Upper lobe of left lung (tissue), 6 donors: ENCODE measurements at regions not wholly inside any gene's neighbourhood (a gene's known extent, or its start where the extent isn't known, plus 50 kb on each side); places are given as distances from the start of the nearest gene placed in this dataset.
A peak's percentile ranks its signal among the peaks of the same experiment; 100 is the strongest.

ENCODE experiments used
- ATAC-seq, 2 donors: fragments of 200-7000 bp; cut with Tn5 transposase; one replicate each; pipeline ENCODE4 v1.9.1; 2022; ENCODE audit warnings: mild to moderate bottlenecking in 2 of 2, moderate library complexity in 2 of 2; ENCODE audit not compliant: low FRiP score in 2 of 2
- DNase-seq, 2 donors: peaks; one replicate each; pipeline ENCODE4 v3.0.0-alpha.2; 2019 to 2020
- H3K27ac ChIP-seq, 4 donors: fragments of 200-600 bp; sonication (generic); one replicate each; pipeline ENCODE4 v1.5.1; 2016 to 2019
- H3K27me3 ChIP-seq, 4 donors: fragments of 200-600 bp; sonication (generic); one replicate each; pipeline ENCODE4 v1.5.1; 2017 to 2019
- H3K36me3 ChIP-seq, 4 donors: fragments of 200-600 bp; sonication (generic); one replicate each; pipeline ENCODE4 v1.5.1; 2016 to 2019
- H3K4me1 ChIP-seq, 4 donors: fragments of 200-600 bp; sonication (generic); one replicate each; pipeline ENCODE4 v1.5.1; 2018 to 2019
- H3K4me3 ChIP-seq, 4 donors: fragments of 200-600 bp; sonication (generic); one replicate each; pipeline ENCODE4 v1.5.1; 2017 to 2019; ENCODE audit warnings: mild to moderate bottlenecking in 2 of 4, moderate library complexity in 1 of 4
- H3K9me3 ChIP-seq, 4 donors: fragments of 200-600 bp; sonication (generic); one replicate each; pipeline ENCODE4 v1.5.1; 2018 to 2019
- EP300 ChIP-seq, 4 donors: sonication (generic); formaldehyde crosslinking; IDR thresholded peaks; one replicate each; pipeline ENCODE4 v1.5.1; 2017; ENCODE audit warnings: antibody characterized with exemption in 4 of 4, control low read depth in 2 of 4
- POLR2A ChIP-seq, 4 donors: fragments of 450-650 bp; IDR thresholded peaks; one replicate each; pipeline ENCODE4 v1.5.1; 2016 to 2017; ENCODE audit warnings: antibody characterized with exemption in 4 of 4, mild to moderate bottlenecking in 2 of 4
- POLR2AphosphoS5 ChIP-seq, 2 donors: sonication (generic); formaldehyde crosslinking; IDR thresholded peaks; one replicate each; pipeline ENCODE4 v1.5.1; 2017; ENCODE audit warnings: antibody characterized with exemption in 2 of 2
- WGBS, 2 donors: methylation state at CpG; one replicate each; pipeline ENCODE4 v1.1.5; 2017 to 2018; 5-methylcytosine and 5-hydroxymethylcytosine counted together
- TF ChIP-seq, protein P1 (sequence below), 6 experiments: fragments of 450-650 bp in 4 of 6; fragments of 200-600 bp in 2 of 6; sonication (generic) in 2 of 6; IDR thresholded peaks; one replicate each; pipeline ENCODE4 v1.5.1; 2016 to 2019; ENCODE audit warnings: antibody characterized with exemption in 6 of 6
- donor health status: DM: no; HTN: no; CAD: no; lungs with moderate emphysema.
- donor health status: DM: no; HTN: yes; CAD: no; lungs with severe emphysema.

DNA sequence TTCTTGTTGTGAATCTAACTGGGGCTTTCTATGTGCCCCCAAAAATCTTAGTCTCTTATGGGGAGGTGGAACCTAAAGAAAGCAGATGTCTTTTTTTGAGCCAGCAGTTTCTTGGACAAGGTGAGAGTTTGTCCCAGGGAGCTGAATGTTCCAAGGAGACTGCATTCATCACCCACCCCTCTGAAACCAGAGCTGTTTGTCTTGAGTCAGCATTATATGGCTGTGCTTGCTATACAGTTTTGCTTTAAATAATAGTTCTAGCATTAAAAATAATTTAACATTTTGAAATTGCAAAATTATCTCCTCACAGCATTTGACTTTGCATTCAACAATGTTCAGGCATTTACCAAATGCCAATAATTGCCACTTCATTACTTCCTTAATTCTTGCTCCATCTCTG lies 813.3 kb downstream of the BCL11B start:
- TF ChIP-seq EP300 (IDR thresholded peaks at IDR 0.05) = no peak
- TF ChIP-seq POLR2A (IDR thresholded peaks at IDR 0.05) = no peak
- TF ChIP-seq, protein P1, sequence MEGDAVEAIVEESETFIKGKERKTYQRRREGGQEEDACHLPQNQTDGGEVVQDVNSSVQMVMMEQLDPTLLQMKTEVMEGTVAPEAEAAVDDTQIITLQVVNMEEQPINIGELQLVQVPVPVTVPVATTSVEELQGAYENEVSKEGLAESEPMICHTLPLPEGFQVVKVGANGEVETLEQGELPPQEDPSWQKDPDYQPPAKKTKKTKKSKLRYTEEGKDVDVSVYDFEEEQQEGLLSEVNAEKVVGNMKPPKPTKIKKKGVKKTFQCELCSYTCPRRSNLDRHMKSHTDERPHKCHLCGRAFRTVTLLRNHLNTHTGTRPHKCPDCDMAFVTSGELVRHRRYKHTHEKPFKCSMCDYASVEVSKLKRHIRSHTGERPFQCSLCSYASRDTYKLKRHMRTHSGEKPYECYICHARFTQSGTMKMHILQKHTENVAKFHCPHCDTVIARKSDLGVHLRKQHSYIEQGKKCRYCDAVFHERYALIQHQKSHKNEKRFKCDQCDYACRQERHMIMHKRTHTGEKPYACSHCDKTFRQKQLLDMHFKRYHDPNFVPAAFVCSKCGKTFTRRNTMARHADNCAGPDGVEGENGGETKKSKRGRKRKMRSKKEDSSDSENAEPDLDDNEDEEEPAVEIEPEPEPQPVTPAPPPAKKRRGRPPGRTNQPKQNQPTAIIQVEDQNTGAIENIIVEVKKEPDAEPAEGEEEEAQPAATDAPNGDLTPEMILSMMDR (IDR thresholded peaks at IDR 0.05) = no peak
- no peak for TF ChIP-seq POLR2AphosphoS5 (IDR thresholded peaks at IDR 0.05)
- ATAC-seq = no peak

DNA sequence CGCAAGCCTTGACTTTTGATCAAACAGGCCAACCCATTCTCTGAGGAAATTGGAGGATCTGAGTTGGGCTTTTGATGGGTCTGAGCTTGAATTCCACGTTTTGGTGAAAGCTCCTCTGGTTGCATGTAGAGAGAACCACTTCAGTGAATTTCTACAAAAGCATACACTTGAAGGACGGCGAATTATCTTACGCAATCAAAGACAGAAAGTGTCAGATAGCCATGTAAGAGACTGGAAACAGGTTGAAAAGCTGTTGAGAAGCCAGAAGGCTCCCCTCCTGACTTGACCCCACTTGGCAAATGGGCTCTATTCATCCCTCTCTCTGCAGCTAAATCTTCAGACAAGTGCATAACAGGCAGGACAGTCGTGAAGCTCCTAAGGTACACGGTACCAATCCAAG lies 809.1 kb downstream of the BCL11B start:
- ATAC-seq (no peak), DNase-seq (no peak)
- no peak overlapping the region for H3K27ac ChIP-seq
- TF ChIP-seq POLR2A (IDR thresholded peaks at IDR 0.05) (no peak), EP300 (IDR thresholded peaks at IDR 0.05) (no peak), POLR2AphosphoS5 (IDR thresholded peaks at IDR 0.05) (no peak)
- TF ChIP-seq, protein P1 (IDR thresholded peaks at IDR 0.05) = no peak
- H3K4me1 ChIP-seq = no peaks in the 10 kb centered on the region
- H3K27me3 ChIP-seq = no peaks in the 10 kb centered on the region
- no peaks in the 10 kb centered on the region for H3K9me3 ChIP-seq
- no peaks in the 10 kb centered on the region for H3K36me3 ChIP-seq
- H3K4me3 ChIP-seq = no peak overlapping the region
- WGBS, 2 donors = 48 to 63% methylated on average over 7 of the region's 7 CpGs

More for the DNA sequence above, 813.3 kb downstream of the BCL11B start:
- H3K27me3 ChIP-seq = no peaks in the 10 kb centered on the region
- no peak overlapping the region for H3K4me3 ChIP-seq
- no peak overlapping the region for H3K27ac ChIP-seq
- no peaks in the 10 kb centered on the region for H3K4me1 ChIP-seq
- no peaks in the 10 kb centered on the region for H3K36me3 ChIP-seq
- no peak for DNase-seq
- H3K9me3 ChIP-seq = no peaks in the 10 kb centered on the region

DNA sequence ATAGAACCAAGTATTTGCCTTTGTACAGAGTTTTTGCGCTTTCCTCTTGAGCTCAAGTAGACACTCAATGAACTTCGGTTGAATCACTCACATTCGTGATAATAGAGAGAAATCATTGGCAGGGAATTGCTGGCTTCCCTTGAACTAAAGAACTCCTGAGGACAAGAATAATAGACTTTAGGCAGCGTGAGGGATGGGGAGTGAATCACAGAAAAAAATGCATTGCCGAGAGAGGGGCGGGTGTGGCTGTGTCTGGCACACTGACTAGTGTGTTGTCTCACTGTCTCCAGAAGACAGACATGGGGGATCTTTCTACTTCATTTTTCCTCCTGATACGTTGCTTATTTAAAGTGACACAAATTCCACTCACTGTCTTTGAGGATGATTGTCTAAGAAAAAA lies 805.2 kb downstream of the BCL11B start:
- Histone ChIP-seq H3K9me3 (no peaks in the 10 kb centered on the region), H3K4me1 (no peaks in the 10 kb centered on the region), H3K27ac (no peak overlapping the region), H3K4me3 (no peak overlapping the region), H3K27me3 (no peaks in the 10 kb centered on the region), H3K36me3 (no peaks in the 10 kb centered on the region)
- peak in 1 of 2 donors; percentile 77 for ATAC-seq
- TF ChIP-seq POLR2AphosphoS5 (IDR thresholded peaks at IDR 0.05) (no peak), POLR2A (IDR thresholded peaks at IDR 0.05) (no peak), EP300 (IDR thresholded peaks at IDR 0.05) (no peak)
- TF ChIP-seq, protein P1 (IDR thresholded peaks at IDR 0.05) = no peak
- 65 to 67% methylated on average over 7 of the region's 7 CpGs for WGBS, 2 donors
- no peak for DNase-seq

DNA sequence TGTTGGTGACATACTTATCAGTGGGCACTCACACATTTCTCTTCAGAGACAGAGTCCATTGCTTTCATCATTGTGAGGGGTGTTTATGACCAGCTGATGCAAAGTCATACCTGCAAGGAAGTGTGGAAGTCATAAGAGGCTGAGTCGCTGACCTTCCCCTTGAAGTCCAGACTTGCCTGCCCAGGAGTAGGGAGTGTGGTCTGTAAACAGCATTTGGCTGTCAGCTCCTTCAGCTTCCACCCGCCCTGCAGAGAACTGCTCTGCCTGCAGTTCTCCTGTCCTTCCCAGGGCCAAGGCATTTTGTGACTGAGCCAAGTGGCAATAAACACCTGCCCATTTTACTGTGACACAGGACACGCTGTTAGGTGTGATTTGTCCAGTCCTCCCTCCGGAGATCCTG lies 801.3 kb downstream of the BCL11B start:
- no peak for ATAC-seq
- Histone ChIP-seq H3K9me3 (no peaks in the 10 kb centered on the region), H3K4me1 (no peaks in the 10 kb centered on the region), H3K27ac (no peak overlapping the region), H3K27me3 (no peaks in the 10 kb centered on the region), H3K4me3 (no peak overlapping the region), H3K36me3 (no peaks in the 10 kb centered on the region)
- 58 to 61% methylated on average over 4 of the region's 4 CpGs for WGBS, 2 donors
- no peak for DNase-seq
- TF ChIP-seq POLR2AphosphoS5 (IDR thresholded peaks at IDR 0.05) (no peak), EP300 (IDR thresholded peaks at IDR 0.05) (no peak), POLR2A (IDR thresholded peaks at IDR 0.05) (no peak)
- TF ChIP-seq, protein P1 (IDR thresholded peaks at IDR 0.05) = no peak

DNA sequence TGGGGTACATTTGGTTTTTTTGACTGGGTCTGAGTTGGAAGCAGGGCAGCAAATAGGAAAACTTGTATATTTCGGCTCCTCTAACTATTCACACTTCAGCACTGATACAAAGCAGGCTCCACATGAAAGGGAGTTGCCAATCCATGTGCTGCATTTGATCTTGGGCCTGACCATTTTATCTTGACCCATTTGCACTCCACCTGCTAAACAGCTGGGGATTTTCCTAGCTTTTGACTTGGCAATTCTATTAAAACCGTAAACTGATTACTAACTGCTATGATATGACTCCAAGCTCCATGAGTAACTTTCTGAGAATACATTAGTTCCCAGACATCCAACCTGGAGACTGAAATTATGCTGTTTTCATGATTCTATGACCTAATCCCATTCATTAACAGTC lies 797.1 kb downstream of the BCL11B start:
- Histone ChIP-seq H3K4me1 (no peaks in the 10 kb centered on the region), H3K27me3 (no peaks in the 10 kb centered on the region), H3K4me3 (no peak overlapping the region), H3K9me3 (no peaks in the 10 kb centered on the region), H3K27ac (no peak overlapping the region), H3K36me3 (no peaks in the 10 kb centered on the region)
- ATAC-seq = no peak
- WGBS, 2 donors = 94% methylated on average over 2 of the region's 2 CpGs
- TF ChIP-seq POLR2AphosphoS5 (IDR thresholded peaks at IDR 0.05) (no peak), POLR2A (IDR thresholded peaks at IDR 0.05) (no peak), EP300 (IDR thresholded peaks at IDR 0.05) (no peak)
- TF ChIP-seq, protein P1 (IDR thresholded peaks at IDR 0.05) = no peak
- DNase-seq = no peak
